Liver (tissue), 3 donors: ENCODE measurements at regions not wholly inside any gene's neighbourhood (a gene's known extent, or its start where the extent isn't known, plus 50 kb on each side); places are given as distances from the start of the nearest gene placed in this dataset.

Source experiments
- ATF3 ChIP-seq: IDR thresholded peaks from 2 replicates; pipeline ENCODE4 v1.6.1; 2016; ENCODE audit warnings: antibody characterized with exemption
- JUND ChIP-seq, 2 donors: IDR thresholded peaks; 2 replicates each; pipeline ENCODE4 v1.6.1; 2016; ENCODE audit warnings: antibody characterized with exemption in 2 of 2
- RAD21 ChIP-seq, 2 donors: IDR thresholded peaks; 2 replicates each; pipeline ENCODE4 v1.6.1; 2016; ENCODE audit warnings: antibody characterized with exemption in 2 of 2, mild to moderate bottlenecking in 2 of 2
- REST ChIP-seq: IDR thresholded peaks from 2 replicates; pipeline ENCODE4 v1.6.1; 2016; ENCODE audit warnings: antibody characterized with exemption, mild to moderate bottlenecking
- SP1 ChIP-seq: IDR thresholded peaks from 2 replicates; pipeline ENCODE4 v1.6.1; 2018; ENCODE audit warnings: antibody characterized with exemption, mild to moderate bottlenecking
- TAF1 ChIP-seq: conservative IDR thresholded peaks from 2 replicates; pipeline ENCODE4 v1.6.1; 2016; ENCODE audit warnings: antibody characterized with exemption, mild to moderate bottlenecking
- TF ChIP-seq, protein P1 (sequence below): fragments of 150-350 bp; IDR thresholded peaks from 2 replicates; pipeline ENCODE4 v1.5.1; 2017; ENCODE audit warnings: improper control_type of control experiment, low read depth, low read length; ENCODE audit not compliant: missing input control
- TF ChIP-seq, protein P2 (sequence below): IDR thresholded peaks from 2 replicates; pipeline ENCODE4 v1.6.1; 2016; ENCODE audit warnings: antibody characterized with exemption
- donor health status: healthy.
- donor health status: healthy.

DNA sequence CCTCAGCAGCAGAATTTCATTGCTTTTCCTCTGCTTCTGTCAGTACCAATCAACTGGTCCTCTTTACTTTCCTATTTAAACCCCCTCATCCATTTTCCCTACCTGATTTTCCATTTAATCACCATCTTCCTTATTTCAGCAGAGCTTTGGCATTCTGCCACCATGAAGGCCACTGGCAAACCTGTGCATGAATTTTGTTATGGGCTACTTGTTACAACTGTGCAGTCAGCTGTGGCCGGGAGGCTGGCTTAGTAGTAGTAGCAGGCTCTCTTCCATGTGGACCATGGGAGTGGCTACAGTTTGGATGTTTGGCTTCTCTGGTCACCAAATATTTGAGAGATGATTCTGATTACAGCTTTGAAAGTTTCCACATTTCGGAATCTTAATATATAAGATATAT lies 976.6 kb upstream of the SEMA6A start:
- TF ChIP-seq, protein P1, sequence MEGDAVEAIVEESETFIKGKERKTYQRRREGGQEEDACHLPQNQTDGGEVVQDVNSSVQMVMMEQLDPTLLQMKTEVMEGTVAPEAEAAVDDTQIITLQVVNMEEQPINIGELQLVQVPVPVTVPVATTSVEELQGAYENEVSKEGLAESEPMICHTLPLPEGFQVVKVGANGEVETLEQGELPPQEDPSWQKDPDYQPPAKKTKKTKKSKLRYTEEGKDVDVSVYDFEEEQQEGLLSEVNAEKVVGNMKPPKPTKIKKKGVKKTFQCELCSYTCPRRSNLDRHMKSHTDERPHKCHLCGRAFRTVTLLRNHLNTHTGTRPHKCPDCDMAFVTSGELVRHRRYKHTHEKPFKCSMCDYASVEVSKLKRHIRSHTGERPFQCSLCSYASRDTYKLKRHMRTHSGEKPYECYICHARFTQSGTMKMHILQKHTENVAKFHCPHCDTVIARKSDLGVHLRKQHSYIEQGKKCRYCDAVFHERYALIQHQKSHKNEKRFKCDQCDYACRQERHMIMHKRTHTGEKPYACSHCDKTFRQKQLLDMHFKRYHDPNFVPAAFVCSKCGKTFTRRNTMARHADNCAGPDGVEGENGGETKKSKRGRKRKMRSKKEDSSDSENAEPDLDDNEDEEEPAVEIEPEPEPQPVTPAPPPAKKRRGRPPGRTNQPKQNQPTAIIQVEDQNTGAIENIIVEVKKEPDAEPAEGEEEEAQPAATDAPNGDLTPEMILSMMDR = no peak
- TF ChIP-seq RAD21 (IDR thresholded peaks at IDR 0.05) (no peak), TAF1 (no peak), JUND (IDR thresholded peaks at IDR 0.05) (no peak), REST (no peak), SP1 (no peak), ATF3 (no peak)
- TF ChIP-seq, protein P2, sequence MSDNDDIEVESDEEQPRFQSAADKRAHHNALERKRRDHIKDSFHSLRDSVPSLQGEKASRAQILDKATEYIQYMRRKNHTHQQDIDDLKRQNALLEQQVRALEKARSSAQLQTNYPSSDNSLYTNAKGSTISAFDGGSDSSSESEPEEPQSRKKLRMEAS = no peak
